AG10803 (cell line): ENCODE measurements at regions not wholly inside any gene's neighbourhood (a gene's known extent, or its start where the extent isn't known, plus 50 kb on each side); places are given as distances from the start of the nearest gene placed in this dataset.

Source experiments
- DNase-seq: peaks from one replicate; pipeline ENCODE4 v3.0.0; 2010; ENCODE audit warnings: low read depth
- H3K4me3 ChIP-seq: 2 replicates; pipeline ENCODE4 v1.5.1; 2011; ENCODE audit warnings: mild to moderate bottlenecking, low read length, control low read depth
- TF ChIP-seq, protein P1 (sequence below): conservative IDR thresholded peaks from 2 replicates; pipeline ENCODE4 v1.5.1; 2011; ENCODE audit warnings: mild to moderate bottlenecking, low read length, control low read depth, inconsistent platforms

- no peak for DNase-seq
- no peak overlapping the region for H3K4me3 ChIP-seq
- TF ChIP-seq, protein P1, sequence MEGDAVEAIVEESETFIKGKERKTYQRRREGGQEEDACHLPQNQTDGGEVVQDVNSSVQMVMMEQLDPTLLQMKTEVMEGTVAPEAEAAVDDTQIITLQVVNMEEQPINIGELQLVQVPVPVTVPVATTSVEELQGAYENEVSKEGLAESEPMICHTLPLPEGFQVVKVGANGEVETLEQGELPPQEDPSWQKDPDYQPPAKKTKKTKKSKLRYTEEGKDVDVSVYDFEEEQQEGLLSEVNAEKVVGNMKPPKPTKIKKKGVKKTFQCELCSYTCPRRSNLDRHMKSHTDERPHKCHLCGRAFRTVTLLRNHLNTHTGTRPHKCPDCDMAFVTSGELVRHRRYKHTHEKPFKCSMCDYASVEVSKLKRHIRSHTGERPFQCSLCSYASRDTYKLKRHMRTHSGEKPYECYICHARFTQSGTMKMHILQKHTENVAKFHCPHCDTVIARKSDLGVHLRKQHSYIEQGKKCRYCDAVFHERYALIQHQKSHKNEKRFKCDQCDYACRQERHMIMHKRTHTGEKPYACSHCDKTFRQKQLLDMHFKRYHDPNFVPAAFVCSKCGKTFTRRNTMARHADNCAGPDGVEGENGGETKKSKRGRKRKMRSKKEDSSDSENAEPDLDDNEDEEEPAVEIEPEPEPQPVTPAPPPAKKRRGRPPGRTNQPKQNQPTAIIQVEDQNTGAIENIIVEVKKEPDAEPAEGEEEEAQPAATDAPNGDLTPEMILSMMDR: no peak
These were observed 56.3 kb upstream of the ZNF92 start for GRCh38 chr7:65317372-65317771.

- DNase-seq: no peak
- H3K4me3 ChIP-seq: no peak overlapping the region
- TF ChIP-seq, protein P1: no peak
These were observed 62.9 kb upstream of the ZNF92 start for GRCh38 chr7:65310761-65311160.

DNA sequence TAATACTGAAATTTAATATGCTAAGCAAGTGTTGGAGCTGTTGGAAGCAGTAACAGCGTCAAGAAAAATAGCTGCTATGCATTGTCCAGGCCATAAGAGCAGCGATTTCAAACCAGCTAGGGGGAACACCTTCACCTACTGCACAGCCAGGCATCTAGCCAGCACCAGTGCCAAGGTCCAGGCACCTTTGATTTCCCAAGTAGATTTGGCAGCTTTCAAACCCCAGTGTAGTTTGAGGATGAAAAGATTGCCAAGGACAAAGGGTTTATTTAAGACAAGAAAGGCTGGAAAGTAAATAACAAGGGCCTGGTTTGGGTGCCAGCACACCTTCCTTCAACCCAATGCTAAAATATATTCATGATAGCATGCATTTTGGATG lies 65.4 kb upstream of the ZNF92 start:
- DNase-seq: no peak
- H3K4me3 ChIP-seq: no peak overlapping the region
- TF ChIP-seq, protein P1: no peak

- H3K4me3 ChIP-seq: no peak overlapping the region
- DNase-seq: peak; percentile 54
- TF ChIP-seq, protein P1: peak; percentile 87
These were observed 65.9 kb upstream of the ZNF92 start for GRCh38 chr7:65307651-65308299.

DNA sequence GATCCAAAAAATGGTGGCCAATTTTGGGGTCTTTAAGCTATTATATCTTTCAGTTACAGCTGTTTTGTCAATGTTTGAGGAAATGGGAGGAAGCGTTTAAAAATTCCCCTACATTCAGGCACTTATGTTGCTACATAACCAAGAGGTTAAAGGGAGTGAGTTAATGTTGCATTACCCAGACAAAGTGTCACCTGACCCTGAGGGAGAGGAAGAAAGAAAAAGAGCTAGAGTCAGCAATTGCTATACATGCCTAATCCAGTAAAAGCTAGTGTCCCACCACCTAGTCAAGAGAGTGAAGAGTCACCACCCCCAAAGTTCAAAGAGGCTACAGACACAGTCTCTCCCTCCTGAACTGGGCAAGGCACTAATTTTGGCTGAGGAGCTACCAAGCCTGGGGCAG lies 69.5 kb upstream of the ZNF92 start:
- no peak overlapping the region for H3K4me3 ChIP-seq
- no peak for DNase-seq
- TF ChIP-seq, protein P1: no peak

DNA sequence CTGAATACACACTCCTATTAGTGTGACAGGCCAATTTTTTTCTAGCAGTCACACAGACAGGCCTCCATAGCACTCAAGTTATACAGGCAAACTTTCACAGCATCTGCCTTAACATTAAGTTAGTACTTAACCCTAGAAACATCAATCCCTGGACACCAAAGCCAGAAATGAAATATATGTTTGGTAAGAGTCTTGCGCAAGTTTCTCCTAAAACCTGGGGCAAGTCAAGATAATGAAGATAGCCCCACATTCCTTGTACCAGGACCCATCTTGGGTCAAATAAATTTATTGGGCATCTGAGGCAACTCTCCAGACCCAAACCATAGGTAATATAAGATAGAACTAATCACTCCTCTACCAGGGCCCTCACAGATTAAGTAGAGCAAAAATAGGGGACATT lies 70.8 kb upstream of the ZNF92 start:
- H3K4me3 ChIP-seq: no peak overlapping the region
- TF ChIP-seq, protein P1: no peak
- DNase-seq: no peak

DNA sequence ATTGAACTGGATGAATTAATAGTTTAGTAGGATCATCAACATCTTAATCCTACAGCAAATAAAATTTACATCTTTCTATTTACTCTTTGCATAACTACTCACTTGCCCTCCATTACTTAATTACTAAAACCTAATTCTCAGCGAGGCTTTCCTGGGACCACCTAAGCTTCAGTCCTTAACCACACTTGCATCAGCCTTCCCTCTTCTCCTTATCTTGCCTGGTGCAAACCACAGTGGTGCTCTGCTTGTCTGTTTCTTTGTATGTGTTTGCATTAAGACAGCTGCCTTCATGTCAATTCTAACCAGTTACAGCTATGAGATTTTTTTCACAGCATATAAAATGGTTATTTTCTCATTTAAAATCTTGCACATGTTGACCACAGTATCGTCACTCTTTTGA lies 72.6 kb upstream of the ZNF92 start:
- no peak for DNase-seq
- TF ChIP-seq, protein P1: no peak
- H3K4me3 ChIP-seq: no peak overlapping the region
